OCI-LY7 (cell line): ENCODE measurements at regions not wholly inside any gene's neighbourhood (a gene's known extent, or its start where the extent isn't known, plus 50 kb on each side); places are given as distances from the start of the nearest gene placed in this dataset.

Experiments used
- EZH2phosphoT487 ChIP-seq: fragments of 200-600 bp; sonication (generic); IDR thresholded peaks from 2 replicates; pipeline ENCODE4 v1.6.1; 2018; ENCODE audit warnings: low read depth, borderline replicate concordance, mild to moderate bottlenecking, mixed run types, antibody characterized with exemption, low read length, moderate library complexity, mixed read lengths
- TF ChIP-seq, protein P1 (sequence below): fragments of 200-600 bp; sonication (generic); conservative IDR thresholded peaks from 2 replicates; pipeline ENCODE4 v1.5.1; 2014; ENCODE audit warnings: mild to moderate bottlenecking, antibody characterized with exemption, low read length, moderate library complexity, mixed read lengths

DNA sequence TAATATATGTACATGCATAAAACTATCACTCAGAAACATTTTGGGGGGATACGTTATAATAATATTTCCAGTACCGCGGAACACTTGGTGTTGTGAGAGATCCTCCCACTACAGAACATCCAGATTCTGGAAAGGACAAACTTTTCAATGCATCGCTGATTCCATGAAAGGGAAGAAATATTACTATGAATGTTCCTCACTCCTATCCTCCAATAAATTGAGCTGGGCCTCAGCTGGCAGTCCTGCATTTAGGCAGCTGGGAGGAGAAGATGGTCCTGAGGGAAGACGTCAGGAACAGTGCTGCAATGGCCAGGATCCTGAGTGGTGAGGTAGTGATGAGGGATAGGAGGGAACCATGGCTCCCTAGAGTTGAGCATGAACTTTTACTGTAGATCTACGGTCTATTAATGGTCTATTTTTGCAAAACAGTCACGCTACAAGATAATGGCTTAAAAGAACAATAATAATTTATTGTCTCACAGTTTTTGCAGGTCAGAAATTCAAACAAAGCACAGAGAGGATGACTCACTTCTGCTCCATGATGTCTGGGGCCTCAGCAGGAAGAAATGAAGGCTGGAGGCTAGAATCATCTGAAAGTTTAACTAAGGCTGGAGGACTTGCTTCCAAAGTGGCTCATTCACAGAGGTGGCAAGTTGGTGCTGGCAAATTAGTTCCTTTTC is 538.1 kb downstream of the STIM2 start:
- TF ChIP-seq, protein P1, sequence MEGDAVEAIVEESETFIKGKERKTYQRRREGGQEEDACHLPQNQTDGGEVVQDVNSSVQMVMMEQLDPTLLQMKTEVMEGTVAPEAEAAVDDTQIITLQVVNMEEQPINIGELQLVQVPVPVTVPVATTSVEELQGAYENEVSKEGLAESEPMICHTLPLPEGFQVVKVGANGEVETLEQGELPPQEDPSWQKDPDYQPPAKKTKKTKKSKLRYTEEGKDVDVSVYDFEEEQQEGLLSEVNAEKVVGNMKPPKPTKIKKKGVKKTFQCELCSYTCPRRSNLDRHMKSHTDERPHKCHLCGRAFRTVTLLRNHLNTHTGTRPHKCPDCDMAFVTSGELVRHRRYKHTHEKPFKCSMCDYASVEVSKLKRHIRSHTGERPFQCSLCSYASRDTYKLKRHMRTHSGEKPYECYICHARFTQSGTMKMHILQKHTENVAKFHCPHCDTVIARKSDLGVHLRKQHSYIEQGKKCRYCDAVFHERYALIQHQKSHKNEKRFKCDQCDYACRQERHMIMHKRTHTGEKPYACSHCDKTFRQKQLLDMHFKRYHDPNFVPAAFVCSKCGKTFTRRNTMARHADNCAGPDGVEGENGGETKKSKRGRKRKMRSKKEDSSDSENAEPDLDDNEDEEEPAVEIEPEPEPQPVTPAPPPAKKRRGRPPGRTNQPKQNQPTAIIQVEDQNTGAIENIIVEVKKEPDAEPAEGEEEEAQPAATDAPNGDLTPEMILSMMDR, result no peak
- no peak for TF ChIP-seq EZH2phosphoT487
